K562 (cell line): ENCODE measurements at regions not wholly inside any gene's neighbourhood (a gene's known extent, or its start where the extent isn't known, plus 50 kb on each side); places are given as distances from the start of the nearest gene placed in this dataset.

ENCODE experiments used
- ATAC-seq: fragments of 200-7000 bp; cut with Tn5 transposase; 3 replicates; pipeline ENCODE4 v1.9.1; 2020; ENCODE audit warnings: moderate library complexity
- BruUV-seq: library from RNA; stranded (reverse); fragments of 400-500 nt; replicated peaks from 2 replicates; lab custom pipeline; 2021; lab: Mats Ljungman, UMichigan
- CTCF ChIA-PET: fragments of 300-600 bp; formaldehyde crosslinking; extraction: SDS; loops from one replicate; lab custom pipeline; 2021; ENCODE audit warnings: low intra/inter-chr PET ratio; lab: Yijun Ruan, JAX
- POLR2A ChIA-PET: fragments of 300-600, 350-650 bp; sonication (Branson Sonifier 250); formaldehyde crosslinking; extraction: SDS; loops from one replicate; lab custom pipeline; 2021; ENCODE audit warnings: antibody characterized with exemption, inconsistent platforms; lab: Yijun Ruan, JAX
- DNase-seq, 4 experiments: peaks; one replicate each; pipeline versions ENCODE4 v3.0.0 to v3.0.0-alpha.2; 2011 to 2018; ENCODE audit warnings: low spot score in 3 of 4, mixed read lengths in 3 of 4; ENCODE audit errors: extremely low read depth in 1 of 4
- FAIRE-seq: peaks from 2 replicates; lab custom pipeline; 2011; peaks lifted over from hg19 to GRCh38; lab: Jason Lieb, UNC
- H2AFZ ChIP-seq: 2 replicates; pipeline ENCODE4 v1.6.0; 2011; ENCODE audit warnings: low read depth, low read length, control low read depth, inconsistent platforms
- H3K27ac ChIP-seq: fragments of 200-600 bp; 3 replicates; pipeline ENCODE4 v1.8.0; 2011; ENCODE audit warnings: low read depth, mild to moderate bottlenecking, control low read depth, inconsistent platforms, low read length, moderate library complexity, mixed read lengths; ENCODE audit errors: extremely low read depth
- H3K27me3 ChIP-seq, 2 experiments: fragments of 300-600 bp in 1 of 2; 2 replicates in 1 of 2; 3 replicates in 1 of 2; pipeline versions ENCODE4 v1.6.0 to v1.8.0; 2011; ENCODE audit warnings: inconsistent platforms in 2 of 2, low read length in 2 of 2, mild to moderate bottlenecking in 1 of 2, mixed read lengths in 1 of 2, moderate library complexity in 1 of 2; ENCODE audit not compliant: control insufficient read depth in 2 of 2, insufficient read depth in 2 of 2
- H3K36me3 ChIP-seq: fragments of 300-600 bp; 3 replicates; pipeline ENCODE4 v1.8.0; 2011; ENCODE audit warnings: mild to moderate bottlenecking, low read length, inconsistent platforms; ENCODE audit not compliant: control insufficient read depth, insufficient read depth
- H3K4me1 ChIP-seq, 2 experiments: fragments of 200-600 bp in 1 of 2; replicated peaks in 1 of 2; 2 replicates in 1 of 2; 3 replicates in 1 of 2; pipeline versions ENCODE4 v1.5.1 to v1.8.0; 2011; ENCODE audit warnings: inconsistent platforms in 2 of 2, low read length in 2 of 2, mild to moderate bottlenecking in 1 of 2, mixed read lengths in 1 of 2, moderate library complexity in 1 of 2; ENCODE audit not compliant: control insufficient read depth in 2 of 2, insufficient read depth in 2 of 2
- H3K4me2 ChIP-seq: 2 replicates; pipeline ENCODE4 v1.6.1; 2011; ENCODE audit warnings: low read length, control low read depth, inconsistent platforms, mixed read lengths; ENCODE audit not compliant: insufficient read depth
- H3K4me3 ChIP-seq: fragments of 200-600 bp; sonication (generic), shearing (Covaris generic); 2 replicates; pipeline ENCODE4 v1.5.1; 2016; ENCODE audit warnings: control low read depth, inconsistent platforms
- H3K79me2 ChIP-seq: fragments of 200-600 bp; 3 replicates; pipeline ENCODE4 v1.8.0; 2011; ENCODE audit warnings: low read length, inconsistent platforms; ENCODE audit not compliant: control insufficient read depth, insufficient read depth
- H3K9ac ChIP-seq, 2 experiments: 2 replicates each; pipeline versions ENCODE4 v1.6.0 to v1.6.1; 2011; ENCODE audit warnings: low read depth in 2 of 2, low read length in 2 of 2, control low read depth in 1 of 2, inconsistent platforms in 1 of 2, mild to moderate bottlenecking in 1 of 2, mixed read lengths in 1 of 2; ENCODE audit not compliant: insufficient read depth in 1 of 2
- H3K9me1 ChIP-seq: one replicate; pipeline ENCODE4 v1.6.0; 2011; ENCODE audit warnings: inconsistent platforms, mild to moderate bottlenecking, low read length, moderate library complexity; ENCODE audit not compliant: control insufficient read depth, insufficient read depth
- H3K9me3 ChIP-seq: replicated peaks from 2 replicates; pipeline ENCODE4 v1.5.1; 2011; ENCODE audit warnings: low read depth, low read length, inconsistent platforms; ENCODE audit not compliant: control insufficient read depth, insufficient read depth
- H4K20me1 ChIP-seq: replicated peaks from 2 replicates; pipeline ENCODE4 v1.6.1; 2011; ENCODE audit warnings: low read length, inconsistent platforms, mixed read lengths; ENCODE audit not compliant: control insufficient read depth, insufficient read depth
- CAMTA2 ChIP-seq: fragments of 250-450 bp; sonication (Bioruptor Pico); conservative IDR thresholded peaks from 2 replicates; pipeline ENCODE4 v1.5.1; 2022
- NBN ChIP-seq: fragments of 450-650 bp; IDR thresholded peaks from 2 replicates; pipeline ENCODE4 v1.6.1; 2016; ENCODE audit warnings: low read depth, mild to moderate bottlenecking
- POLR2H ChIP-seq: IDR thresholded peaks from 2 replicates; pipeline ENCODE4 v1.6.1; 2016; ENCODE audit warnings: missing genetic modification characterization, low read depth, mild to moderate bottlenecking, control low read depth, missing compliant biosample characterization, moderate library complexity
- RFX5 ChIP-seq: IDR thresholded peaks from 2 replicates; pipeline ENCODE4 v1.6.1; 2011; ENCODE audit warnings: low read depth, mild to moderate bottlenecking, improper control_type of control experiment, low read length
- ZNF197 ChIP-seq: fragments of 200-800 bp; sonication (Bioruptor generic); IDR thresholded peaks from 2 replicates; pipeline ENCODE4 v1.6.1; 2016; ENCODE audit warnings: low read depth, missing genetic modification characterization, missing compliant biosample characterization
- ZNF395 ChIP-seq: fragments of 200-800 bp; sonication (Bioruptor generic); IDR thresholded peaks from 2 replicates; pipeline ENCODE4 v1.6.1; 2017; ENCODE audit warnings: missing genetic modification characterization, missing compliant biosample characterization
- WGBS: fragments of 100-300 bp; shearing (Covaris generic); methylation state at CpG from one replicate; pipeline ENCODE4 v1.1.6; 2016; ENCODE audit warnings: low coverage, mixed read lengths; ENCODE audit not compliant: insufficient coverage; ENCODE audit errors: missing lambda C conversion rate; 5-methylcytosine and 5-hydroxymethylcytosine counted together
- in situ Hi-C: fragments of 300-500 bp; cut with MboI; formaldehyde crosslinking; loops from 4 replicates; pipeline ENCODE4 v1.15.0; 2018; ENCODE audit warnings: inconsistent platforms, mixed read lengths
- intact Hi-C: fragments of 100-400 bp; cut with micrococcal nuclease; formaldehyde crosslinking; loops from 2 replicates; pipeline ENCODE4 v1.14.2; 2022
- TF ChIP-seq, protein P1 (sequence below): fragments of 200-400 bp; formaldehyde crosslinking; IDR thresholded peaks from 2 replicates; pipeline ENCODE4 v1.6.1; 2017; ENCODE audit warnings: mild to moderate bottlenecking, low read depth, low read length, moderate library complexity
- TF ChIP-seq, protein P2 (sequence below): sonication (generic); formaldehyde crosslinking; IDR thresholded peaks from 2 replicates; pipeline ENCODE4 v1.9.0; 2022; ENCODE audit warnings: mild to moderate bottlenecking, missing genetic modification reagents

DNA sequence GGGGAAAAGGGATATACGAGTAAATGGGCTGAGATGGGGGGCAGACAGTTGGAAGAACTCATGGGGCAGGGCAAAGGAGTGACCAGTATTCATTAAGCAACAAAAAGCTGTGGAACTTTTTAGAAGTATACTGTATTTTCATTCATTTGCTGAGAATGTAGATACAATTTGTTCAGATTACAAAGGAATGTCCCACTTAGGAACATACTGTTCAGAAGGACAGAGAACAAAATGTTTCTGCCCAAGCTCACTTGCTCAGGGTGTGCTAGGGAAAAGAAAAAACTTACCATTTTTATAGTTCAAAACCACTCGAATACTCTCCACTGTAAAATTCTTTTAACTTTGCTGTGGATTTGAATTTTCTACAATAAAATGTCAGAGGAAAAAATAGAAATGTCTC, 135.2 kb upstream of the AFF2 start:
- Histone ChIP-seq H3K4me1 (no peaks in the 10 kb centered on the region), H3K9ac (no peak overlapping the region), H3K27ac (no peak overlapping the region), H3K27me3 (no peaks in the 10 kb centered on the region), H3K9me1 (no peaks in the 10 kb centered on the region), H3K36me3 (no peaks in the 10 kb centered on the region), H3K4me2 (no peak overlapping the region), H3K79me2 (no peaks in the 10 kb centered on the region), H3K9me3 (no peaks in the 10 kb centered on the region), H3K4me3 (no peak overlapping the region), H4K20me1 (no peaks in the 10 kb centered on the region), H2AFZ (no peak overlapping the region)
- BruUV-seq, result no TSS peak
- in situ Hi-C loops, result no loop called here
- whole genome bisulfite sequencing, result 0% methylated on average over 2 of the region's 2 CpGs
- no peak for ATAC-seq
- intact Hi-C loops, result no loop called here
- FAIRE-seq, result no peak
- ChIA-PET POLR2A (no interaction called here), CTCF (no interaction called here)
- no peak for DNase-seq
- TF ChIP-seq ZNF197 (CRISPR knock-in tag) (no peak), RFX5 (no peak), ZNF395 (CRISPR knock-in tag) (no peak), NBN (no peak), CAMTA2 (no peak), POLR2H (tag) (no peak)
- TF ChIP-seq, protein P1, sequence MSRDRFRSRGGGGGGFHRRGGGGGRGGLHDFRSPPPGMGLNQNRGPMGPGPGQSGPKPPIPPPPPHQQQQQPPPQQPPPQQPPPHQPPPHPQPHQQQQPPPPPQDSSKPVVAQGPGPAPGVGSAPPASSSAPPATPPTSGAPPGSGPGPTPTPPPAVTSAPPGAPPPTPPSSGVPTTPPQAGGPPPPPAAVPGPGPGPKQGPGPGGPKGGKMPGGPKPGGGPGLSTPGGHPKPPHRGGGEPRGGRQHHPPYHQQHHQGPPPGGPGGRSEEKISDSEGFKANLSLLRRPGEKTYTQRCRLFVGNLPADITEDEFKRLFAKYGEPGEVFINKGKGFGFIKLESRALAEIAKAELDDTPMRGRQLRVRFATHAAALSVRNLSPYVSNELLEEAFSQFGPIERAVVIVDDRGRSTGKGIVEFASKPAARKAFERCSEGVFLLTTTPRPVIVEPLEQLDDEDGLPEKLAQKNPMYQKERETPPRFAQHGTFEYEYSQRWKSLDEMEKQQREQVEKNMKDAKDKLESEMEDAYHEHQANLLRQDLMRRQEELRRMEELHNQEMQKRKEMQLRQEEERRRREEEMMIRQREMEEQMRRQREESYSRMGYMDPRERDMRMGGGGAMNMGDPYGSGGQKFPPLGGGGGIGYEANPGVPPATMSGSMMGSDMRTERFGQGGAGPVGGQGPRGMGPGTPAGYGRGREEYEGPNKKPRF, result no peak
- TF ChIP-seq, protein P2, sequence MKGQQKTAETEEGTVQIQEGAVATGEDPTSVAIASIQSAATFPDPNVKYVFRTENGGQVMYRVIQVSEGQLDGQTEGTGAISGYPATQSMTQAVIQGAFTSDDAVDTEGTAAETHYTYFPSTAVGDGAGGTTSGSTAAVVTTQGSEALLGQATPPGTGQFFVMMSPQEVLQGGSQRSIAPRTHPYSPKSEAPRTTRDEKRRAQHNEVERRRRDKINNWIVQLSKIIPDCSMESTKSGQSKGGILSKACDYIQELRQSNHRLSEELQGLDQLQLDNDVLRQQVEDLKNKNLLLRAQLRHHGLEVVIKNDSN (CRISPR knock-in tag), result no peak
